MCF 10A (cell line): ENCODE measurements at regions not wholly inside any gene's neighbourhood (a gene's known extent, or its start where the extent isn't known, plus 50 kb on each side); places are given as distances from the start of the nearest gene placed in this dataset.
"Not testable (repeated sequence)": the region's sequence is repeated elsewhere in the genome, so short reads cannot be mapped to it uniquely, and the experiment has no call there.

Experiments
- BruUV-seq: library from RNA; stranded (reverse); fragments of 400-500 nt; replicated peaks from 2 replicates; lab custom pipeline; 2021; lab: Mats Ljungman, UMichigan
- CTCF ChIA-PET: fragments of 300-600 bp; sonication (Branson Sonifier 250); formaldehyde crosslinking; extraction: SDS; loops from one replicate; lab custom pipeline; 2021; ENCODE audit warnings: antibody characterized with exemption, inconsistent platforms; lab: Yijun Ruan, JAX
- POLR2A ChIA-PET: fragments of 300-600, 350-650 bp; sonication (Branson Sonifier 250); formaldehyde crosslinking; extraction: SDS; loops from one replicate; lab custom pipeline; 2020; ENCODE audit warnings: antibody characterized with exemption, inconsistent platforms; lab: Yijun Ruan, JAX
- DNase-seq: peaks from one replicate; pipeline ENCODE4 v3.0.0-alpha.2; 2018; ENCODE audit not compliant: unreplicated experiment
- H3K27ac Mint-ChIP-seq: one replicate; pipeline ENCODE4 v1.8.0; 2022; ENCODE audit warnings: mild to moderate bottlenecking, low read depth, mixed read lengths; ENCODE audit not compliant: unreplicated experiment
- H3K27me3 Mint-ChIP-seq: one replicate; pipeline ENCODE4 v1.8.0; 2022; ENCODE audit warnings: mixed read lengths; ENCODE audit not compliant: insufficient read depth, unreplicated experiment
- H3K36me3 Mint-ChIP-seq: one replicate; pipeline ENCODE4 v1.8.0; 2022; ENCODE audit warnings: mild to moderate bottlenecking, moderate library complexity, mixed read lengths; ENCODE audit not compliant: insufficient read depth, unreplicated experiment
- H3K4me1 Mint-ChIP-seq: one replicate; pipeline ENCODE4 v1.8.0; 2022; ENCODE audit warnings: mixed read lengths; ENCODE audit not compliant: insufficient read depth, unreplicated experiment
- H3K4me3 Mint-ChIP-seq: one replicate; pipeline ENCODE4 v1.8.0; 2022; ENCODE audit warnings: mild to moderate bottlenecking, moderate library complexity, mixed read lengths; ENCODE audit not compliant: unreplicated experiment
- H3K9me3 Mint-ChIP-seq: one replicate; pipeline ENCODE4 v1.8.0; 2022; ENCODE audit warnings: mixed read lengths; ENCODE audit not compliant: unreplicated experiment
- intact Hi-C: fragments of 100-400 bp; cut with micrococcal nuclease; formaldehyde crosslinking; loops from 2 replicates; pipeline ENCODE4 v1.14.1; 2022
- TF ChIP-seq, protein P1 (sequence below): fragments of 200-600 bp; IDR thresholded peaks from one replicate; pipeline ENCODE4 v1.8.0; 2022; ENCODE audit warnings: antibody characterized with exemption, mild to moderate bottlenecking; ENCODE audit not compliant: unreplicated experiment

- H3K9me3 Mint-ChIP-seq, result no peaks in the 10 kb centered on the region
- ChIA-PET CTCF (interaction anchor here (0.6 to 0.7 kb wide), 2 partner anchors 54 to 181 kb away, joined by 3 read pairs; no protein-coding TSS in a partner anchor), POLR2A (interaction anchor here (1.2 kb wide), 1 partner anchor 20 kb away, joined by 3 read pairs; no protein-coding TSS in a partner anchor)
- peaks cover 24% of the 10 kb centered on the region for H3K4me1 Mint-ChIP-seq
- H3K27me3 Mint-ChIP-seq, result no peaks in the 10 kb centered on the region
- TF ChIP-seq, protein P1, sequence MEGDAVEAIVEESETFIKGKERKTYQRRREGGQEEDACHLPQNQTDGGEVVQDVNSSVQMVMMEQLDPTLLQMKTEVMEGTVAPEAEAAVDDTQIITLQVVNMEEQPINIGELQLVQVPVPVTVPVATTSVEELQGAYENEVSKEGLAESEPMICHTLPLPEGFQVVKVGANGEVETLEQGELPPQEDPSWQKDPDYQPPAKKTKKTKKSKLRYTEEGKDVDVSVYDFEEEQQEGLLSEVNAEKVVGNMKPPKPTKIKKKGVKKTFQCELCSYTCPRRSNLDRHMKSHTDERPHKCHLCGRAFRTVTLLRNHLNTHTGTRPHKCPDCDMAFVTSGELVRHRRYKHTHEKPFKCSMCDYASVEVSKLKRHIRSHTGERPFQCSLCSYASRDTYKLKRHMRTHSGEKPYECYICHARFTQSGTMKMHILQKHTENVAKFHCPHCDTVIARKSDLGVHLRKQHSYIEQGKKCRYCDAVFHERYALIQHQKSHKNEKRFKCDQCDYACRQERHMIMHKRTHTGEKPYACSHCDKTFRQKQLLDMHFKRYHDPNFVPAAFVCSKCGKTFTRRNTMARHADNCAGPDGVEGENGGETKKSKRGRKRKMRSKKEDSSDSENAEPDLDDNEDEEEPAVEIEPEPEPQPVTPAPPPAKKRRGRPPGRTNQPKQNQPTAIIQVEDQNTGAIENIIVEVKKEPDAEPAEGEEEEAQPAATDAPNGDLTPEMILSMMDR, result no peak
- no peaks in the 10 kb centered on the region for H3K36me3 Mint-ChIP-seq
- DNase-seq, result no peak
- no peak overlapping the region for H3K4me3 Mint-ChIP-seq
- H3K27ac Mint-ChIP-seq, result no peak overlapping the region
- intact Hi-C loops, result no loop called here
- no TSS peak for BruUV-seq
Measured at GRCh38 chr6:85079761-85080160, 315.4 kb upstream of the TBX18 start.

DNA sequence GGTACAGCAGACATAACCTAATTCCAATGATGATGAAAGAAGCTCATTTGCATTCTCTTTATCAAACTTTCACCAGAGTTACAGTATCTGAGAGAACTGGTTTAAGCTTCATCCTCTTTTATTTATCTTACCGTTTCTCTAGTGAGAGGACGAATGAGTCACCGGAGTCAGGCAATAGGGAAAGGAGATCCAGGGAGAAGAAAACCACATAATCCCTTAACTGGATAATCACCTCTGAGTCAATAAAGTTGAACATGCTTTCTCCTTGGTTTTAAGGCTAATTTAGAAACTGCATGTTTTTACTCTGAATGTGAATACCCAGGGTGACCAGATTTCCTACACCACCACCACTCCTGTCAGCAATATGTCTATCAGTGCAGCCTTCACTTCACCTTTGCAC, 313.7 kb upstream of the TBX18 start:
- Mint-ChIP-seq H3K36me3 (no peaks in the 10 kb centered on the region), H3K4me3 (no peak overlapping the region), H3K27ac (peak overlapping the region; percentile 18), H3K9me3 (no peaks in the 10 kb centered on the region), H3K4me1 (peaks cover 24% of the 10 kb centered on the region), H3K27me3 (no peaks in the 10 kb centered on the region)
- ChIA-PET POLR2A (interaction anchor here (0.6 to 1.6 kb wide), 4 partner anchors 10 to 361 kb away, joined by 3 to 10 read pairs (median 4); no protein-coding TSS in a partner anchor), CTCF (no interaction called here)
- TF ChIP-seq, protein P1, result no peak
- intact Hi-C loops, result no loop called here
- DNase-seq, result peak; percentile 93
- BruUV-seq, result no TSS peak

GRCh38 chr6:85077098-85077497, 312.7 kb upstream of the TBX18 start:
- no peak overlapping the region for H3K27ac Mint-ChIP-seq

GRCh38 chr6:85071845-85072244, 307.4 kb upstream of the TBX18 start:
- H3K27ac Mint-ChIP-seq, H3K27me3 Mint-ChIP-seq, intact Hi-C loops, BruUV-seq, H3K36me3 Mint-ChIP-seq, H3K4me1 Mint-ChIP-seq, CTCF ChIA-PET, H3K9me3 Mint-ChIP-seq, DNase-seq, H3K4me3 Mint-ChIP-seq: not testable (repeated sequence)
- POLR2A ChIA-PET, result interaction anchor here (0.6 kb wide), 1 partner anchor 34 kb away, joined by 4 read pairs; no protein-coding TSS in a partner anchor

More at GRCh38 chr6:85077098-85077497, 312.7 kb upstream of the TBX18 start:
- intact Hi-C loops, result no loop called here
- Mint-ChIP-seq H3K36me3 (no peaks in the 10 kb centered on the region), H3K27me3 (no peaks in the 10 kb centered on the region), H3K4me3 (no peak overlapping the region), H3K9me3 (no peaks in the 10 kb centered on the region), H3K4me1 (peaks cover 24% of the 10 kb centered on the region)
- TF ChIP-seq, protein P1, result no peak
- no TSS peak for BruUV-seq
- DNase-seq, result no peak
- ChIA-PET POLR2A (interaction anchor here (1.3 to 1.6 kb wide), 2 partner anchors 9 to 16 kb away, joined by 3 to 10 read pairs; no protein-coding TSS in a partner anchor), CTCF (interaction anchor here (1.6 kb wide), 1 partner anchor 49 kb away, joined by 3 read pairs; no protein-coding TSS in a partner anchor)
